Cerebellar cortex (tissue), 1 donor: ENCODE measurements at regions not wholly inside any gene's neighbourhood (a gene's known extent, or its start where the extent isn't known, plus 50 kb on each side); places are given as distances from the start of the nearest gene placed in this dataset.
A peak's percentile ranks its signal among the peaks of the same experiment; 100 is the strongest.

Experiments used
- DNase-seq: peaks from one replicate; pipeline ENCODE4 v3.0.0-alpha.2; 2015; ENCODE audit warnings: low spot score

- DNase-seq: no peak
Measured at GRCh38 chr7:91633013-91633441, 247.5 kb downstream of the MTERF1 start.

DNA sequence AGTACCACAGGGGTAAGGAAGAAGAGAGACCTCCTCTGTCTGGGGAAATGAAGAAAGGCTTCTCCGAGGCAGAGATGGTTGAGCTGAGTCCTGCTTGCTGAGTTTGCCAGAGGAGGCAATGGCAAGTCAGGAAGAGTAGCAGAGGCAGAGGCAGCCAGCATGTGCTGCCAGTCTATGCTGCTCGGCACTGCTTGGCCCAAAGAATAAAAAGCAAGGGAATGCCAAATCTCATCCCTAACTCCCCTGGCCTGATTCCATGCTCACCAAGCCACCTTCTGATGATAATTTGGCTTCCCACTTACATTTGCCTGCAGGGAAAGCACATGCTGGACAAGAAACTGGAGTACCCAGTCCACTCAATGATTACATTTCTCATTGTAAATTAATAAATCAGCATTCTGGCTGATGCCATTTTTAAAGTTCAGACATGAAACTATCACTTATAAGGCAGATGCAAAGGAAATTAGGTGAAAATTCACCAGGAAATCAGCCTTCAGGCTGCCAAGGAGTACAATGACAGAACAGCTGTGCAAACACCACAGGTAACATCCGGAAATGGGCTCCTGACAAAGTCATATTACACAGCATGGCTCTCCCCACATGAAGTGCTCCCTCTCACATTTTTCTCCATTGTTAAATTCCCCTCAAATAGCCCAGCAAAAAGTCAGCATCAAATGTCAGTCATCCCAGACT is 245.9 kb downstream of the MTERF1 start:
- DNase-seq: peak; percentile 92

- no peak for DNase-seq
Measured at GRCh38 chr7:91636129-91636724, 244.3 kb downstream of the MTERF1 start.

DNA sequence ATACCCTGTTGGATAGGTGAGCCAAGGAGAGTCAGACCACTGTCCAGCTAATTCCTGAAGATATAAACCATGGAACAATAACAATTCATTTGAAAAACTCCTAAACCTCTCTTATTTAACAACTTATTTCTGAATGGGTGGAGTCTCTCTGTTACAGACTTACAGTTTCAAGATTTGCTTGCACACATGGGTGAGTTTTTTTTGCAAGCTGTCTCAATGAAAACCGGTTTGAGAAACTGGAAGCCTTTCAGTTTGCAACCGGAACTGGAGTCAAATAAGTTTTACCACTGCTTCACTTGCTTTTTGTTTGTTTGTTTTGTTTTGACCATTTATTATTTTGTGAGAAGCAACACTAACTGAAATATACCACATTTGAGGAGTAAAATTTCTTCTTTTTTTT is 243.8 kb downstream of the MTERF1 start:
- no peak for DNase-seq

GRCh38 chr7:91644256-91644655 is 236.2 kb downstream of the MTERF1 start:
- DNase-seq: no peak

- no peak for DNase-seq
Measured at GRCh38 chr7:91645542-91645941, 235.0 kb downstream of the MTERF1 start.

GRCh38 chr7:91651986-91652385 is 228.5 kb downstream of the MTERF1 start:
- no peak for DNase-seq

GRCh38 chr7:91653286-91653685 is 227.2 kb downstream of the MTERF1 start:
- no peak for DNase-seq

DNA sequence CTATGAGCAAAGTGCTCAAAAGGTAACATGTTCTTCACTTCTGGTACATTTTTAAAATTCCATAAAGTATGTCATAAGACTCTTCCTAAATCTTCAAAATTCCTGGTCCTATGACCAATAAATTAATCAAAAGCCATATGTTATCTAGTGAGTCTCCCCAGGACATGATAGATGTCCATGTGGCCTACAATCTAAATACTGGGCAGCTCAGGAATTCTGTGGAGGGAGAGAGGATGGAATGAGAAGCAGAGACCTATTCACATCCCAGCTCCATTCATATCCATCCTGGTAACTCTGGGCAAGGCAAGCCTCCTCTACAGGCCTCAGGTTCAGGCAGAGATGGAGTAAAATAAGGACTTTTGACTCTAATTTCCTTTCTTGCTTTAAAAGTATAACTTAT is 224.8 kb downstream of the MTERF1 start:
- no peak for DNase-seq

DNA sequence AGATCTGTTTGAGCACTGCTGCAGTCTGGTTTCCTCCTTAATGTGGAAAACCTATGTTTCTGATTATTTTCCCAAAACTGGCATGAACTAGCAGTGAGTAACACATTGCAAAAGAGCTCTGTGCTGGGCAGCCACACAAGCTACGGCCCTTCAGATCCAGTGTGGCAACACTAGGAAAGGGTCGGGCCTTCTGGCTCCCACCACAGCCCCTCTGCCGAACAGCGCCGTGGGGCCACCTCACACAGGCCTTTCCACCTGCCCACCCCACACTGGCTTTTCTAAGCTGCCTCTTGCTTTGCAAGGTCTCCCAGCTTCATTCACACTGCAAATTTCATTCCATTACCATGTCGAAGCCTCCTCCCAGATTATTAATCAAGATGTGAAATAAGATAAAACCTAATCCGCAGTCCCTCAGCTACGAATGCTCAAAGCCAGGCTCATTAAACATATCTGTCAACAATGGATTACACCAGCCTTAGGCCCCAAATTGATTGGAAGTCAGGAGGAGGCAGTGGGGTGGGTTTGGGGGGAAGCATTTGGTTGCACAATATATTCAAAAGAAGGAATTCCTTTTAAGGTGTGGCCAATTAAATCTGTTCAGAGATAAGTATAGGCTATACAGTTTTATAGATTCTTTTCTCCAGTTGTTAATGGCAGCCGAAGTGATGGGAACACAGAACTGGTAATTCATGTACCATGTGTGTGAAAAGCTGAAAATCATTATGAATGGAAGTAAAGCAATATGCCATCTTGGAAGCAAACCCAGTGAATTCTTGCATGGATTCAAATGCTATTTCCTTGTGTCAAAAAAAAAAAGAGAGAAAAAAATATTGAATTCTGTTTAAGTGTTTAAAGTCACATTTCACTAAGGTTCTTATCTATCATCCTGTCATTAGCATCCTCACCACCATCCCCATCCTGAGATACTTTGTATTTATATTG is 223.7 kb downstream of the MTERF1 start:
- no peak for DNase-seq

- DNase-seq: no peak
Measured at GRCh38 chr7:91657483-91658071, 222.9 kb downstream of the MTERF1 start.

GRCh38 chr7:91659096-91659495 is 221.4 kb downstream of the MTERF1 start:
- DNase-seq: no peak

DNA sequence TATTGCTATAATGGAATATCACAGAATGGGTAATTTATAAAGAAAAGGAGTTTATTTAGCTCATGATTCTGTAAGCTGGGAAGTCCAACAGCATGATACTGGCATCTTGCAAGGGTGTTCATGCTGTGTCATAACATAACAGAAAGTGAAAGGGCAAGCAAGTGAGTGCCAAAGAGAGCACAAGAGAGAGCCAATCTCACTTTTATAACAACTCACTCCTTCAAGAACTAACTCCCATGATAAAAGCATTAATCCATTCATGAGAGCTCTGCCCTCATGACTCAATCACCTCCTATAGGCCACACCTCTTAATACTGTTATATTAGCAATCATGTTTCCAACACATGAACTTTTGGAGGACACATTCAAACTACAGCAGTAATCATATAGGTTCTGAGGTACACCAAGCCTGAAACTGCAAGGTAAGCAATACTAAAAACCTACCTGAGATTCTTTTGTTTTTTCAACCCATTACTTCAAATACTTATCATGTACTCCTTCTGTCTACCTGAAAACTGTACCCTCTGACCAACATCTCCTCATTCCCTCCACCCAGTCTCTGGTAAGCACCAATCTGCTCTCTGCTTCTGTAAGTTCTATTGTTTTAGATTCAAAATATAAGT is 219.7 kb downstream of the MTERF1 start:
- no peak for DNase-seq

DNA sequence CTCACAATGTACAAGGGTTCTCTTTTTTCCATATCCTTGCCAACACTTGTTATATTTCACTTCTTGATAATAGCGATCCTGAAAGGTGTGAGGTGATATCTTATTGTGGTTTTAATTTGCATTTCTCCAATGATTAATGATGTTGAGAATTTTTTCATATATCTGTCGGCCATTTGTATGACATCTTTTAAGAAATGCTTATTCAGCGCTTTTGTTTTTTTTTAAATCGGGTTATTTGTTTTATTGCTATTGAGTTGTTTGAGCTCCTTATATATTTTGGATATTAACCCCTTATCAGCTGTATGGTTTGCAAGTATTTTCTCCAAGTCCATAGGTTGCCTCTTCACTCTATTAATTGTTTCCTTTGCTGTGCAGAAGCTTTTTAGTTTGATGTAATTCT is 218.8 kb downstream of the MTERF1 start:
- no peak for DNase-seq

GRCh38 chr7:91668217-91668616 is 212.3 kb downstream of the MTERF1 start:
- DNase-seq: no peak

DNA sequence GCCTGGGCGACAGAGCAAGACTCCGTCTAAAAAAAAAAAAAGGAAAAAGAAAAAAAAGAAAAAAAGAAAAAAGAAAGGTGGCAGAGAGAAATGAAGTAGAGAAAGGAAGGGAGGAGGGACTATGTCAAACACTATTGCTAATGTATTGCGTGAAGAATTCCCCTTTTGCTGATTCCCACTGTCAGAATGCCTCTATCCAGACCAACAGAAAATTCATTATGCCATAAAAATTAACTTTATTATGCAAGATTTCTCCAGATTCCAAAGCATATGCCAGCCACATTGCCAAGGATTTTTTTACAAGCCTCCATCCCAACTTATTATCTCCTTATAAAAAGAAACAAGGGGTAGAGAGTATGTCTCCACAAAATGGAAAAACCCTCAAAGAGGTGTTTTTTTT is 209.3 kb downstream of the MTERF1 start:
- DNase-seq: no peak

GRCh38 chr7:91674470-91674869 is 206.0 kb downstream of the MTERF1 start:
- no peak for DNase-seq

DNA sequence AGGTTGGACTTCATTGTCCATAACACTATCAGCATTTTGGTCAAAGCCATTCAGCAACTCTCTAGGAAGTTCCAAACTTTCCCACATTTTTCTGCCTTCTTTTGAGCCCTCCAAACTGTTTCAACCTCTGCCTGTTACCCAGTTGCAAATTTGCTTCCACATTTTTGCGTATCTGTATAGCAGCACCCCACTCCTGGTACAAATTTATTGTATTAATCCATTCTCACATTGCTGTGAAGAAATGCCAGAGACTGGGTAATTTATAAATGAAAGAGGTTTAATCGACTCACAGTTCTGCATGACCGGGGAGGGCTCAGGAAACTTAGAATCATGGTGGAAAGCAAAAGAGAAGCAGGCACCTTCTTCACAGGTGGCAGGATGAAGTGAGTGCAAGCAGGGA is 198.8 kb downstream of the MTERF1 start:
- no peak for DNase-seq

GRCh38 chr7:91683823-91684222 is 196.7 kb downstream of the MTERF1 start:
- no peak for DNase-seq

DNA sequence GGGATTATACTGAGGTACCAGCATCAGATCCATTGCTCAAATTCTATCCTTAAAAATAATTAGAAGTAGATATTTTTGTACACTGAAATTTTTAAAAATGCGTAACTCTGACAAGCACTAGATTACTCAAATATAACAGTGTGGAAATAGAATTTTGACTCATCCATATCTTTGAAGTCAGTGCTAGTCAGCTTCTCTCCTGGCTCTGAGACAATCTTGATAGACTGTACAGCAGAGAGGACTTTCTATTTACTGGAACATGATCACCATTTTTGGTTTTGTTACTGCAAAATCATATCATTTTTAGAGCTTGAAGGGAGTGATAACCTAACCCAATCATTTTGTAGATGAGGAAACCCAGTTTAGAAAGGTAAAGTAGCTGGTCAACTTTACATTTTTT is 195.0 kb downstream of the MTERF1 start:
- no peak for DNase-seq

GRCh38 chr7:91690541-91691070 is 189.9 kb downstream of the MTERF1 start:
- no peak for DNase-seq

- DNase-seq: no peak
Measured at GRCh38 chr7:91691865-91692264, 188.6 kb downstream of the MTERF1 start.
